Thoracic aorta (tissue), 2 donors: ENCODE measurements at regions not wholly inside any gene's neighbourhood (a gene's known extent, or its start where the extent isn't known, plus 50 kb on each side); places are given as distances from the start of the nearest gene placed in this dataset.

ENCODE experiments used
- ATAC-seq: fragments of 150-250 bp; one replicate; pipeline ENCODE4 v1.8.0; 2017; ENCODE audit warnings: low read depth; ENCODE audit not compliant: insufficient number of reproducible peaks, low FRiP score
- DNase-seq: peaks from one replicate; pipeline ENCODE4 v3.0.0-alpha.2; 2020; ENCODE audit warnings: low spot score
- H3K27ac ChIP-seq, 2 donors: fragments of 200-600 bp; sonication (generic); 1 replicate in 1 of 2; 2 replicates in 1 of 2; pipeline ENCODE4 v1.5.1; 2016; ENCODE audit warnings: mild to moderate bottlenecking in 2 of 2, moderate library complexity in 2 of 2
- H3K27me3 ChIP-seq: fragments of 200-600 bp; sonication (generic); replicated peaks from 2 replicates; pipeline ENCODE4 v1.6.0; 2016; ENCODE audit warnings: mild to moderate bottlenecking; ENCODE audit not compliant: insufficient read depth
- H3K36me3 ChIP-seq: fragments of 200-600 bp; sonication (generic); one replicate; pipeline ENCODE4 v1.5.1; 2016
- H3K4me1 ChIP-seq, 2 donors: fragments of 200-600 bp; sonication (generic); 1 replicate in 1 of 2; 2 replicates in 1 of 2; pipeline versions ENCODE4 v1.5.1 to v1.6.0; 2016; ENCODE audit warnings: low read depth in 2 of 2, mild to moderate bottlenecking in 1 of 2; ENCODE audit not compliant: control insufficient read depth in 1 of 2
- H3K4me3 ChIP-seq: fragments of 200-600 bp; sonication (generic); 2 replicates; pipeline ENCODE4 v1.5.1; 2016; ENCODE audit warnings: mild to moderate bottlenecking
- H3K9me3 ChIP-seq: fragments of 200-600 bp; sonication (generic); 2 replicates; pipeline ENCODE4 v1.5.1; 2016
- CTCF ChIP-seq: fragments of 200-600 bp; sonication (generic); IDR thresholded peaks from one replicate; pipeline ENCODE4 v1.5.1; 2019; ENCODE audit warnings: antibody characterized with exemption

DNA sequence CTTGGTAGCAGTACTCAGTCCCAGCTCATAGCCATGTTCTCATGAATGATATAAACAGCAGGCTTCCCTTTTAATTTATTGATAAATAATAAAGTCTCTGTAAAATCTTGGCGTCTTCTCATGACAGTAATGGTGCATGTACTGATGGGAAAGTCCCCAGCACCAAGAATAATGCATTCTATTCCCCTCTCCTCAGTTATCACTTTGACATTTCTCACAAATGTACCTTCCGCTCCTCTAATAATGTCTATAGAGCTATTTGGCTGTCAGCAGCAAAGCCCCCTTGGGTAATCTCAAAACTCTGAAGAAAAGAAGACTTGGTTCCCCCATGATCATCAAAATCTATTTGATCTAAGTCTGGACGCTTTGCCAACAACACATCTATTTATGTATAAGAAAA, 185.0 kb upstream of the SPTLC3 start:
- Histone ChIP-seq H3K27me3 (no peaks in the 10 kb centered on the region), H3K27ac (no peak overlapping the region), H3K4me3 (no peak overlapping the region), H3K36me3 (no peaks in the 10 kb centered on the region), H3K4me1 (peaks cover 0 to 9% of the 10 kb centered on the region in 2 donors), H3K9me3 (no peaks in the 10 kb centered on the region)
- no peak for TF ChIP-seq CTCF
- ATAC-seq (no peak), DNase-seq (no peak)

GRCh38 chr20:12824328-12825225, 184.2 kb upstream of the SPTLC3 start:
- no peaks in the 10 kb centered on the region for H3K27me3 ChIP-seq
- no peak overlapping the region for H3K27ac ChIP-seq
- ATAC-seq (no peak), DNase-seq (no peak)
- H3K9me3 ChIP-seq: no peaks in the 10 kb centered on the region
- no peak overlapping the region for H3K4me3 ChIP-seq
- peaks cover 0 to 9% of the 10 kb centered on the region in 2 donors for H3K4me1 ChIP-seq
- no peak for TF ChIP-seq CTCF
- H3K36me3 ChIP-seq: no peaks in the 10 kb centered on the region

DNA sequence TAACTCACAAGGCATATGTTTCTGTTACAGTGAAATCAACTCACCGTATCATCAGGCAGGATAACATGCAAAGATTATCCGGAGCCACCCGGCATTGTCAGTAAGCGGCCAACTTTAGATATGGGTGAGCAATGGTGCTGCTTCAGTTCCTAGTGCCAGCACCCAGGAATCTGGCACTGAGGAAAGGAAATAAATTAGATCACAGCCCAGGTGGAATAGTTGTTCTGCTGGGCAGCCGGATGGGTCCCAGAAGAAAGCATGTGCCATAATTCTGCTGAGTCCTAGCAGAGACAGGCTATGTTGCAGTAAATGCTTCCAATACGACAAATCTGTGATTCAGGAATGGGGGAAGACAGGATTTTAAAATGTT, 183.6 kb upstream of the SPTLC3 start:
- Histone ChIP-seq H3K9me3 (no peaks in the 10 kb centered on the region), H3K4me1 (peaks cover 0 to 9% of the 10 kb centered on the region in 2 donors), H3K4me3 (no peak overlapping the region), H3K27me3 (no peaks in the 10 kb centered on the region), H3K36me3 (no peaks in the 10 kb centered on the region), H3K27ac (no peak overlapping the region)
- ATAC-seq (no peak), DNase-seq (no peak)
- TF ChIP-seq CTCF: no peak

DNA sequence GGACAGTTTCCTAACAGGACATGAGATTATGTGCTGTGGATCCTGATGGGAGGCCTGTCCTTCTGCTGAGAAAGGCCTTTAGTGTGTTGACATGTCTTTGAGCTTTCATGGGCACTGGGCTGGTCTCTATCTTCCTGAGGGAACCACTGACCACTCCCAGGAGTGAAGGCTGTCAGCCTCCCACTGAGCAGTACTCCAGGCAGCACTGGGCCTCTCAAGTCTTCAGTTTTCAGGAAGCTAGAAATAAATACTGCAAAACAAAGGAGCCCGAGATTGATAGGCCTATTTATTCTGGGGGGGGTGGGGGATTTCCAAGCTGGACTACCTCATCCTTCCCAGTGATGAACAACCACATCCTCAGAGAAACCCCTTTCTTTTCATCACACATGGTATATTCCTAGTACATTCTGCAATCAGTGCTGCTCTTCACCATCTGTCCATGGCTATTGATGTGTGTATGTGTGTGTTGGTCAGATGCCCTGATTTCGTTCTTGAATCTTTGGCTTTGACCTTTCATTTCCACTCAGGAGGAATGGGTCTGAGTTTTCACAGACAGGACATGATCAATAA, 180.9 kb upstream of the SPTLC3 start:
- no peak for DNase-seq
- Histone ChIP-seq H3K27ac (no peak overlapping the region), H3K9me3 (no peaks in the 10 kb centered on the region), H3K4me1 (peaks cover 0 to 9% of the 10 kb centered on the region in 2 donors), H3K36me3 (no peaks in the 10 kb centered on the region), H3K4me3 (no peak overlapping the region), H3K27me3 (no peaks in the 10 kb centered on the region)
- no peak for ATAC-seq
- no peak for TF ChIP-seq CTCF

GRCh38 chr20:12829170-12829569, 179.6 kb upstream of the SPTLC3 start:
- no peak overlapping the region for H3K4me3 ChIP-seq
- H3K36me3 ChIP-seq: no peaks in the 10 kb centered on the region
- no peak for DNase-seq
- H3K9me3 ChIP-seq: no peaks in the 10 kb centered on the region
- peaks cover 0 to 7% of the 10 kb centered on the region in 2 donors for H3K4me1 ChIP-seq
- no peaks in the 10 kb centered on the region for H3K27me3 ChIP-seq
- TF ChIP-seq CTCF: no peak
- H3K27ac ChIP-seq: no peak overlapping the region
- no peak for ATAC-seq
